ENCODE measurements at regions not wholly inside any gene's neighbourhood (a gene's known extent, or its start where the extent isn't known, plus 50 kb on each side); places are given as distances from the start of the nearest gene placed in this dataset.
"Not testable (repeated sequence)": the region's sequence is repeated elsewhere in the genome, so short reads cannot be mapped to it uniquely, and the experiment has no call there.

GRCh38 chr1:157348538-157349480 is 203.5 kb downstream of the FCRL5 start:
- H3K9me3 ChIP-seq = no peaks in the 10 kb centered on the region
- no peak for TF ChIP-seq CTCF (IDR thresholded peaks at IDR 0.05)
- no peaks in the 10 kb centered on the region for H3K36me3 ChIP-seq
- H3K27me3 ChIP-seq = no peaks in the 10 kb centered on the region
- ATAC-seq (no peak), DNase-seq (no peak)
- intact Hi-C loops (cut with DNase I) = no loop called here
- H3K27ac ChIP-seq = no peak overlapping the region
- no peak overlapping the region for H3K4me3 ChIP-seq
- no peaks in the 10 kb centered on the region for H3K4me1 ChIP-seq

GRCh38 chr1:157347506-157347905 is 204.8 kb downstream of the FCRL5 start:
- no peaks in the 10 kb centered on the region for H3K27me3 ChIP-seq
- H3K9me3 ChIP-seq = no peaks in the 10 kb centered on the region
- no peak for ATAC-seq
- no peak for DNase-seq
- H3K36me3 ChIP-seq = no peaks in the 10 kb centered on the region
- H3K4me3 ChIP-seq = no peak overlapping the region
- no peaks in the 10 kb centered on the region for H3K4me1 ChIP-seq
- intact Hi-C loops (cut with DNase I) = no loop called here
- TF ChIP-seq CTCF (IDR thresholded peaks at IDR 0.05) = no peak
- no peak overlapping the region for H3K27ac ChIP-seq

GRCh38 chr1:157337785-157338184 is 199.6 kb upstream of the ETV3 start:
- intact Hi-C loops (cut with DNase I); DNase-seq; H3K9me3 ChIP-seq; H3K27ac ChIP-seq; H3K27me3 ChIP-seq; H3K4me1 ChIP-seq; H3K4me3 ChIP-seq; H3K36me3 ChIP-seq; ATAC-seq: not testable (repeated sequence)

- Histone ChIP-seq H3K9me3 (peaks cover 0 to 11% of the 10 kb centered on the region in 2 donors), H3K27ac (no peak overlapping the region), H3K4me1 (no peaks in the 10 kb centered on the region), H3K27me3 (no peaks in the 10 kb centered on the region), H3K4me3 (no peak overlapping the region), H3K36me3 (no peaks in the 10 kb centered on the region)
- intact Hi-C loops (cut with DNase I) = no loop called here
- DNase-seq = no peak
- ATAC-seq = no peak
- no peak for TF ChIP-seq CTCF (IDR thresholded peaks at IDR 0.05)
These were observed 196.9 kb upstream of the ETV3 start for GRCh38 chr1:157335056-157335455.

GRCh38 chr1:157334041-157334440 is 195.8 kb upstream of the ETV3 start:
- Histone ChIP-seq H3K27ac (no peak overlapping the region), H3K4me3 (no peak overlapping the region), H3K4me1 (peaks cover 0 to 3% of the 10 kb centered on the region in 2 donors), H3K36me3 (no peaks in the 10 kb centered on the region), H3K27me3 (no peaks in the 10 kb centered on the region), H3K9me3 (peaks cover 0 to 13% of the 10 kb centered on the region in 2 donors)
- ATAC-seq (no peak), DNase-seq (no peak)
- TF ChIP-seq CTCF (IDR thresholded peaks at IDR 0.05) = no peak
- intact Hi-C loops (cut with DNase I) = no loop called here

GRCh38 chr1:157330177-157330576 is 192.0 kb upstream of the ETV3 start:
- DNase-seq; H3K9me3 ChIP-seq; H3K4me1 ChIP-seq; ATAC-seq; H3K36me3 ChIP-seq; H3K27me3 ChIP-seq; intact Hi-C loops (cut with DNase I); H3K27ac ChIP-seq; H3K4me3 ChIP-seq: not testable (repeated sequence)

GRCh38 chr1:157328120-157328519 is 189.9 kb upstream of the ETV3 start:
- H3K4me1 ChIP-seq; intact Hi-C loops (cut with DNase I); H3K4me3 ChIP-seq; H3K36me3 ChIP-seq; DNase-seq; ATAC-seq; H3K9me3 ChIP-seq; H3K27me3 ChIP-seq; H3K27ac ChIP-seq: not testable (repeated sequence)
